ENCODE measurements at regions not wholly inside any gene's neighbourhood (a gene's known extent, or its start where the extent isn't known, plus 50 kb on each side); places are given as distances from the start of the nearest gene placed in this dataset.

DNA sequence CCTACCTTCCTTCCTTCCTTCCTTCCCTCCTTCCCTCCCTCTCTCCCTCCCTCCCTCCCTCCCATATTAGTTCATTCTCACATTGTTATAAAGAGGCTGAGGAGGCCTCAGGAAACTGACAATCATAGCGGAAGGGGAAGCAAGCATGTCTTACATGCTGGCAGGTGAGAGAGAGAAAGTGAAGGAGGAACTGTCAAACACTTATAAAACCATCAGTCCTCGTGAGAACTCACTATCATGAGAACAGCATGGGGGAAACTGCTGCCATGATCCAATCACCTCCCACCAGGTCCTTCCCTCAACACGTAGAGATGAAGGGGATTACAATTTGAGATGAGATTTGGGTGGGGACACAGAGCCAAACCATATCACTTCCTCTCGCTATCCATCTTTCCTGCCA, 281.6 kb upstream of the FOXF1 start:
- TF ChIP-seq POLR2A (IDR thresholded peaks at IDR 0.05; ENCODE audit: low read depth, low read length) (no peak), POLR2AphosphoS5 (IDR thresholded peaks at IDR 0.05; ENCODE audit: low read depth, low read length) (no peak)
